ENCODE measurements at regions not wholly inside any gene's neighbourhood (a gene's known extent, or its start where the extent isn't known, plus 50 kb on each side); places are given as distances from the start of the nearest gene placed in this dataset.

GRCh38 chr2:126437016-126437415 lies 218.9 kb upstream of the GYPC start:
- no peak for DNase-seq

DNA sequence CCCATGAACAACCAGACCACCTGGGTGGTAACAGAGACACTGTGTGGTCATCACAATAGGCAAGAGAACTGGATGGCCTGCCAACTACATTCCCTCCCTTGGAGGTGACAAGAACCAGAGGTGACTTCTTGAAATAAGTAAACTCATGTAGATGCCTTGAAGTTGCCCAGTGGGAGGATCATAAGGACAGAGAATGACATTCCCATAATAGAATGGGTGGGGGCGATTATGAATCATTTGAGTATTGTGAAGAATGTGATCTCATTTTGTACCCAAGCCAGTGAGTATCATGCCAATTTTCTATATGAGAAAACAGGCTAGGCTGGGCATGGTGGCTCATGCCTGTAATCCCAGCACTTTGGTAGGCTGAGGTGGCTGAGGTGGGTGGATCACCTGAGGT lies 211.4 kb upstream of the GYPC start:
- DNase-seq, result no peak

DNA sequence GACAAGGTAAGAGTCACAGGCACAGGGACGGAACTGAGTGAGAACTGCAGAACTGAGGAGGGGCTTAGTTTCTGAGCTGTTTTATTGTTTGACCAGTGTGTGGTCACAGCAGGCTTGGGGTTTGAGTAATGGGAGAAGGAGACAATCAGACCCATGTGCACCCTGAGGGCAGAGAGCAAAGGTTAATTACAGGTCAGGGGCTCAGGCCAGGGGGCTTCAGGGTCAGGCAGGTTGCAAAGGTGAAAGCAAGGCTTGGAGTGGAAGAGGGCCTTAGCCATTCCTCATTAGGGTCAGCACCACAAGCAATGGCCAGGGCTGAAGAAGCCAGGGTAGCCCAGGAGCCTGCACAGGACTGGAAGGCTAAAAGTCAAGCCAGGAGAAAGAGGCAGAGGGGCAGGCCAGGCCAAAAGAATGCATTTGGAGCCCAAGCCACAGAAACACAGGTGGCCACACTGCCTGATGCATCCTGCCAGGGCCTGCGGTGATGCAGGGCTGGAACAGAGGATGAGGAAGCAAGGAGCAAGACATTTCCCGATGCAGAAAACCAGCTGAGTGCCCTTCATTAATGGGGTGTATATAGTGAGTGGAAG lies 209.8 kb upstream of the GYPC start:
- no peak for DNase-seq

DNA sequence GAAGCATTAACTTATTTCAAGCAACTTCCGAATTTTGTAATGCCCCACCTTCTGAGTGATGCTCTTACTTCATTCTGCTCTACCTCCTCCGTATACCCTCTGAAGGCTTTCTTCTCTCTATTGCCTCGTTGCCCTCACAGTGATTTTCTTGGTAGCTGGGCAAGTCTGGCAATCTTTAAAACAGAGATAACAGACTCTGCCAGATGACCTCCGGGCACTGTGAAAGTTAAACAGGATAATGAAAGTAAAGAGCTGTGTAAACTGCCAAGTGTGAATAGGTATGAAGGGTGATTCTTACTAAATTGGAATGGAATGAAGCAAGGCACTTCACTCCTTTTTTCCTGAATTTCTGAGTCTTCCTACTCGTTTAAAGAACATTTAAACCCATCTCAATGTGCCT lies 207.3 kb upstream of the GYPC start:
- DNase-seq, result no peak

DNA sequence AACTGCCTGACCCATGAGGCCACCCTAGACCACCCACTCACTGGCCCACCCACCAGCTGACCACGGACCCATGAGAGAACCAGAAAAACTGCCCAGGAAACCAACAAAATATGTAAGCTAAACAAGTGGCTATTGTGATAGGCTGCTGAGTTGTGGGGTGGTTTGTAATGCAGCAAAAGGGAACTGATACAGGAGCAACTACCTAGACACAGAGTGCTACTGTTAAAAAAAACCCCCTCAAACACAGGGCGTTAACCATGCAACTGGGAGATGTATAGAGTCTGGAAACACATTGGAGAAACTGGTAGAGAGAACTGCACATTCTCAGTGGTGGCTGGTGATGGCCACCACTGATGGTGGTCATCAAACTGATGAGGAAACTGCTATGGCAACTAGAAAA lies 206.3 kb upstream of the GYPC start:
- DNase-seq, result no peak

DNA sequence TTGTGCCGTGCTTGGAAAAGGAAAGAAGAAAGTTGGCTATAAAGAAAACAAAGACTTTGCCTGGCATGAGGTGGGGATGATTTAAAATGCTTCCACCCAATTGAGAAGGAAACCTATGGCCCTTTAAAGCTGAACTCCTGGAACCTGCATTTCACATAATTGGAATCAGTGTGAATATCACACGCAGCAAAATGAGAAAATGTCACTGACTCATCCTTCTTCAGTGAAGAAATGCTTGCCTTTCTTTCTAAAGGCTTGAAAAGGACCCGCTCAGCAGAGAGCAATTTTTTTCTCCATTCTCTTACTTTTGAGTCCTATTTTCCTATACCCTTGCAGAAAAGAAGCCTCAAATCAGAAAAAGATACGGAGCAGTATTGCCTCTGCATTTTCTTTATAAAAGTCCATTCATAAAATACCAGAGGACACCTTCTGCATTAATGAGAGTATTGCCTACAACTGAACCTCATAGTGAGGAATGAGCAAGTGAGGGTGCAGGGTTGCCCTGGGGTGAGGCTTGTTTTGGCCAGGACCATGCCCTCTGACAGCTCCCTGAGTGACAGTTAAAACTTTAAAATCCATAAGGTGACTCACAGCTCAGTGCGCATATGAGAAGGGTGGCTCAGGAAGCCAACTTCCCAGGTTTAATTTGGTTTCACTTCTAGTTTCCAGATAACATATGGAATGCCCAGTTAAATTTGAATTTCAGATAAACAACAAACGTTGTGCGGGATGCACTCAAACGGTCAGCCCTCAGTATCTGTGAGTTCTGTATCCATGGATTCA lies 191.9 kb upstream of the GYPC start:
- no peak for DNase-seq

GRCh38 chr2:126467367-126468054 lies 188.4 kb upstream of the GYPC start:
- peak in 1 of 6 experiments; percentile 6 for DNase-seq

DNA sequence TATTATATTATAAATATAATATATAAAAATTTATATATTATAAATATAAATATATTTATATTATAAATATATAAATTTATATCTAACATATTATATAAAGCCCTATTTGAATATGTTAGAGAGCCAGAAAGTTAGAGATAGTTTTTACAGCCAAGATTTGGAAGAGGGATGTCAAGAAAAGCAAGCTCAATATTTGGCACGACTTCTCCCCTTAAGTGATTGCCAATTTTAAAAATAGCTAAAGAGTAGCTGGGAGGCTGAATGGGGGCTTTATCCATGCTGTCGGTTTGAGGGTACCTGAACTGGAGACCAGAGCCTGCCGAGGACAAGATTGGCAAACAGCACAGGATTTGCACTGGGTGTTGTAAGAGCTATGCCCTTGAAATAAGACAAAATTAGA lies 180.9 kb upstream of the GYPC start:
- no peak for DNase-seq

DNA sequence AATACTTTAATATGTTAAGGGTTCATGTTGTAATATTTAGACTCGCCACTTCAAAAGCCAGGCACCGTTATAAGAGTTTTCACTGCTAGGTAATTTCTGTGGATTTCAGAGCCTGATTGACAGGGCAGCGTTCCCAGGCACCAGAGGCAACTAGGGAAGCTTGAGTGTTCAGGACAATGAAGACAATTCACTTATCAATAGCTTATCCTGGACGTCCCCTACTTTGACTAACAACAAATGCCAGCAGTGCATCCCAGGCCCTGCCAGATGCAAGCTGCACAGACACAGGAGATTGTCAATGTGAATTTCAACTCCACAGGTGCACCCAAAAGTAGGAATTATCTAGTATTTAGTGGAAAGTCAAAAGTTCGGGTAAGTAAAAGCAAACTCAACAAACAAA lies 179.3 kb upstream of the GYPC start:
- DNase-seq, result no peak

- DNase-seq, result no peak
Observed at GRCh38 chr2:126480033-126480432, 175.9 kb upstream of the GYPC start.

DNA sequence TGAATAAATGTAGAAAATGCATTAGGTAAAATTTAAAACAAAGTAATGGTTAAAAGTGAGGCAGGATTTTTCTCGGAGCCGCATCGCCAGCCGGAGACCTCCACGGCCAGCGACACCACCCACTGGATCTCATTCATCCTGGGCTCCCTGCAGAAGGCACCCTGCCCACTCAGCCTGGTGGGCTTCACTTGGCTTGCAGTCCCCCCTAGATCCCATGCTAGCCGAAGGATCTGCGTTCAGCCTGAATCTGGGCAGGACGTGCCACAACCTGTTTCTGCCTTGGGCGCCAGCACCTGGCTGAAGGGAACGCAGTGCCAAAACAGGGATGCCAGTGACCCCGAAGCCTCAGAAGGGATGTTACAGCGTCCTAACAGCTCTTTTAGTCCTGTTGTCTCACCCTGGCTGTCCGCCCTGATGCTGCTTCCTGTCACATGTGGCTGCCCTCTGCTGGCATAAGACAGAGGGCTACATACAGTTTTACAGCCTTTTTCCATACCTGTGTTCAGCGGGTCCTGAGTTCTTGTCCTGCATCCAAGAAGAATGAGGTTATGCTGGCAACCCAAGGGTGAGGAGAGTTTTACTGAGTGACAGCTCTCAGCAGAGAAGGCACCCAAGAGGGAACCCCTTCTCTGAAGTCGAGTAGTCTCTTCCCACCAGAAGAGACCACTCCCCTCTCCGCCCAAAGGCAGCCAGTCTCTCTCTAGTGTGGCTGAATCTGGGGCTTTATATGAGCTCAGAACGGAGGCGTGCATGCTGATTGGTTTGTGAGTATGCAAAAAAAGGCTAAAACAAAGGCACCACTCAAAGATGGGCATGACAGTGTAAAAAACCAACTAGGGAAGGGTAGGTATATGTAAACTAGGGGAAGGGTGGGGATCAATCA lies 173.1 kb upstream of the GYPC start:
- no peak for DNase-seq

- no peak for DNase-seq
Observed at GRCh38 chr2:126494593-126494992, 161.4 kb upstream of the GYPC start.

DNA sequence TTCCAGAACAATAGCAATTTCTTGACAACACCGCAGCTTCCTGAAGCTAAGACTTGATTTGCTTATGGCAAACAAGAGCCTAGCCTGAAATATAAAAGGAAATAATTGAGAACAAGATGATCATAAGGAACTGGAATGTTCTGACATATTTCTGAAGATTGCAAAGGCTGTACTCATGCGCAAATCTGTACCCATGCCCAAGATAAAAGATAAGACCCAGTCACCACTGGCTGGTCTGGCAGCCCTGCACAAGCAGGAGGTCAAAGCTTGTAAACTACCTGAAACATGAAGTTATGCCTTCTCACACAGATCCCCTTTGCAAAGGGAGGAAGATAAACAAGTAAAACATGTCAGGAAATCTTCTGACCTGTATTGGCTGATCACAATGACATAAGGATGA lies 160.8 kb upstream of the GYPC start:
- DNase-seq, result no peak

DNA sequence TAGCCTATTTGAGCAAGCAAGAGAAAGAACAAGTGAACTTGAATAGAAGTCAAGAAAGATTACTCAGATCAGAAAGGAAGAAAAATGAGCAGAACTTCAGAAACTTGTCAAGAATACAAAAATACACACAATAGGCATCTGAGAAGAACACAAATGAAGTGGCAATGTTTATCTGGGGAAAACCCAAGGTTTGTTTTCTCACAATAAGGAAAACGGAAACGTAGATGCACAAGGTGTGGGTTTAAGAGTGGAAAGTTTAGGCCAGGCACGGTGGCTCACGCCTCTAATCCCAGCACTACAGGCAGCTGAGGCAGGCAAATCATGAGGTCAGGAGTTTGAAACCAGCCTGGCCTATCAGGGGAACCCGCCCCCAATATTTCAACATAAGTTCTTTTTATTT lies 159.5 kb upstream of the GYPC start:
- DNase-seq, result no peak

DNA sequence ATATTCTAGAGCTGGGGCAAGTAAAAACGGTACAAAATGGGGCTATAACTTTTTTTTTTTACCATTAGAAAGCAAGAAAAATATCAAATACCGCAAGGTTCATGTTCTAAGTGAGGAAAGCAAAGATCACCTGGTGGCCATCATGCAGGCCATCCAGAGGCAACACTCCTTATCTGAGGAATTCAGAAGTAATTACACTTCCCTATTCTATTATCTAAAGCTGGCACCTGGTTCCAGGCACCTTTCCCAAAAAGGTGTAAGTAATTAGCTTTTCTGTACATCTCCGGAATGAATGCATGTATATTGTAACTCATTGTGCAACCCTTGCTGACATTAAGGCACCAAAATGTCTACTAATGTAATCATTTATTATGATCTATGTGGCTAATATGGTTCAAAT lies 152.5 kb upstream of the GYPC start:
- no peak for DNase-seq

DNA sequence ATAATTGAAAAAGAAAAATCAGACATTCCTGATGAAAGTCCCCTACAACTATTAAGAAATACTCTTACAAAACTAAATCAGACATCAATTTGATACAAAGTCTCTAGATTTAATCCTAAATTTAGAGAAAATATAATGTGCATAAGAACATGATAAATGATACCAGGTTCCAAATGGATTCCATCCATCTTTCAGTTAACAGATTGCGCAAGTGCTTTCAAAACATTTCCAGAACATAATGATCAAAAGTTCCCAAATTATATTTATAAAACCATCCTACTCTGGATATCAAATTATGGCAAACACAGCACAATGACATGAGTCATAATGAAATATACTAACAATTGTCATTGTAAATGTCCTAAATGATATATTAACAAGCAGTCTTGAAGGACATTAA lies 151.0 kb upstream of the GYPC start:
- no peak for DNase-seq

- DNase-seq, result no peak
Observed at GRCh38 chr2:126506786-126507185, 149.2 kb upstream of the GYPC start.

- DNase-seq, result no peak
Observed at GRCh38 chr2:126507425-126507911, 148.5 kb upstream of the GYPC start.

DNA sequence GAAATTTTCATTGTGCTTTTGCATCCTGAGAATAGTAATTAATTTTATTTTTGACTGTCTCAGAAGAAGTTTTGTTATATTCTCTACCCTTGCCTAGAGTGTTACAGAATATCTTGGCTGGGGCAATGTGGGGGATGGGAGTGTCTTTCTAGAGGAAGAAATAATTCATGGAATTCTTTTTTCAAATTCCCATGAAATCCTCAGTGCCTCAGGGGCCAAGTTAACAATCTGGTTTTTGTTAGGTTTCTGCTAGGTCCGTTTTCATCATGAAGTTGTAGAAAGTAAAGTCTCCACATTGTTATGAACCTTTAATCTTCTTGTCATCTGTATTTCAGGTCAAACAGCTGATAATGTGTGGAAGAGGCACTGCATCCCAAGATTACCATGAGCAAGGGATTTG lies 145.6 kb upstream of the GYPC start:
- DNase-seq, result no peak

DNA sequence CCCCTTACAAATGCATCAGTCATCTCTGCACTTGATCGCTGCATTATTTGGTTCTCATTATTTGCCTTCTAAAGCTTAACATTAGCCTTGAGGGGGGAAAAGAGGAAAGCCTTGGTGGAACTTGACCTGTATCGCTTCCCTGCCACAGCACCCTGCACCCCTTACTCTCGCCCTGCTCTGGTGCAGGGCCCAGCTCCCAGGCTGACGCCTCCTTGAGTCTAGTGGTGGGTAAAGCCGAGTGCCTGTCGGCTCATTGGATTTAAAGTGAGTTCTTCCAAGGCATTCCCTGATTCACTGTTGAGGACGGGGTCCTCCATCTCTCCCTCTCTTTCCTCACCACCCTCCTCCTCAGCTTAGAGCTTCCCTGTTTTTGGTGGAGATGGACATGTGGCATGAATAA lies 145.0 kb upstream of the GYPC start:
- DNase-seq, result no peak

DNA sequence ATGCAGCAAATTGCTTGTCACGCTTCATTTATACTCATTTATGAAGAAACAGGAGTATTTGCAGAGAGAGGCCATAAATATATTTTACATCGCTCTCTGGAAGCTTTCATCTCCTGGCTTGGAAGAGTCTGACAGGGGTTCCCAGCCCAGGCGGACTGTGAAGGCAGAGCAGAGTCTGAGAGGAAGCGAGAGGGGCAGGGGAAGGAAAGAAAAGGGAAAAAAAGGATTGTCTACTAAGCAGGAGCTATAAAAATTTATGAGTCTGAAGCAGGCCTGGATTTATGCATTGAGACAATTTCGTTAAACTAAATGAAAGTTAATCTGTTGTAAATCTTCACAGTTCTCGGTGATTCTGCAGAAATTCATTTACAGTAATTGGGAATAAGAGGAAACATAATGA lies 143.9 kb upstream of the GYPC start:
- no peak for DNase-seq

- DNase-seq, result no peak
Observed at GRCh38 chr2:126513033-126513432, 142.9 kb upstream of the GYPC start.

GRCh38 chr2:126515471-126515870 lies 140.5 kb upstream of the GYPC start:
- DNase-seq, result no peak

Measured in stimulated activated naive CD4-positive, alpha-beta T cell (primary cell).